C1 segment of cervical spinal cord (tissue), 14 donors: ENCODE measurements at regions not wholly inside any gene's neighbourhood (a gene's known extent, or its start where the extent isn't known, plus 50 kb on each side); places are given as distances from the start of the nearest gene placed in this dataset.

ENCODE experiments used
- DNase-seq, 14 donors: peaks; one replicate each; lab custom pipeline; 2025; lab: John Stamatoyannopoulos, UW

DNA sequence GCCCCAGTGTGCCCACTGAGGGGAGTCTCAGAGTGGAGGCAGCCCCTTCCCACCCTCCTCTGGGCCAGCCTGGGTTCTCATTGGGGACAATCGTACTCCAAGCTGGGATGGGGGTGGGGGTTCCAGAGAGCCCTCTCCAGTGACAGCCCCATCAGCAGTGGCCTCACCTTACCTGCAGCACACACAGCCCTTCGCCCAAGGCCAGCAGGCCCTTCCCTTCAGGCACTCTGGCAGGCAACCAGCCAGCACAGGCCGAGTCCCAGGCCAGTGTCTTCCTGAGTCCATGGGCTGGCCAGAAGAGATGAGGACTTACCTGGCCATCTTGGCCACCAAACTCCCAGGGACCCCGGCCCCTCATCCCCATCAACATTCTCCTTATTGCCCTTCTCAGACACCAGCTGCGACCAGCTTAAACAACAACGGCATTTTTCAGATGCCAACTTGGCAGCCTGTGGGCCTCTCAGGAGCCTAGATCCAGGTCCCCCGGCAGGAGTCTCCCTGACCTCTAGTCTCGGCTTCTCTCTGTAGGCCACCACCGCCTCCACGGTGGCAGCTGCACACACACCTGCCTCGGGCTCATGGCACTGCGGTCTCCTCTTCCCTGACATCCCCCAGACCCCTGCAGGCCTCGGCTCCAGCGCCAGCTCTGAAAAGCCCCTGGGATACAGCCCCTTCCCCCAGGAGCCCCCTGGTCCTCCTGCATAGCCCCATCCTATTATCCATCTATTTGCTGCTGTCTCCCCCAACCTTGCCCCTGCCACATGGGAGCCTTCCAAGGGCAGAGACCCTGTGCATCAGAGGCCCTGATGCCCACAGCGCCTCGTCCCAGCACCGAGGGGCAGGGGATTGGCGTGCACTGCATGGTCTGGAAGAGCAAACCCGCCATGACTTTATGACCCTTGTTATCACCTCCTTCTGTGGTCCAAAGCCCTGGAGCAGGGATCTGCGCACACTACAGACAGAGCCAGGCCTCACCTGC is 111.2 kb upstream of the FGF3 start:
- no peak for DNase-seq

GRCh38 chr11:69931060-69931910 is 112.1 kb upstream of the FGF3 start:
- no peak for DNase-seq

DNA sequence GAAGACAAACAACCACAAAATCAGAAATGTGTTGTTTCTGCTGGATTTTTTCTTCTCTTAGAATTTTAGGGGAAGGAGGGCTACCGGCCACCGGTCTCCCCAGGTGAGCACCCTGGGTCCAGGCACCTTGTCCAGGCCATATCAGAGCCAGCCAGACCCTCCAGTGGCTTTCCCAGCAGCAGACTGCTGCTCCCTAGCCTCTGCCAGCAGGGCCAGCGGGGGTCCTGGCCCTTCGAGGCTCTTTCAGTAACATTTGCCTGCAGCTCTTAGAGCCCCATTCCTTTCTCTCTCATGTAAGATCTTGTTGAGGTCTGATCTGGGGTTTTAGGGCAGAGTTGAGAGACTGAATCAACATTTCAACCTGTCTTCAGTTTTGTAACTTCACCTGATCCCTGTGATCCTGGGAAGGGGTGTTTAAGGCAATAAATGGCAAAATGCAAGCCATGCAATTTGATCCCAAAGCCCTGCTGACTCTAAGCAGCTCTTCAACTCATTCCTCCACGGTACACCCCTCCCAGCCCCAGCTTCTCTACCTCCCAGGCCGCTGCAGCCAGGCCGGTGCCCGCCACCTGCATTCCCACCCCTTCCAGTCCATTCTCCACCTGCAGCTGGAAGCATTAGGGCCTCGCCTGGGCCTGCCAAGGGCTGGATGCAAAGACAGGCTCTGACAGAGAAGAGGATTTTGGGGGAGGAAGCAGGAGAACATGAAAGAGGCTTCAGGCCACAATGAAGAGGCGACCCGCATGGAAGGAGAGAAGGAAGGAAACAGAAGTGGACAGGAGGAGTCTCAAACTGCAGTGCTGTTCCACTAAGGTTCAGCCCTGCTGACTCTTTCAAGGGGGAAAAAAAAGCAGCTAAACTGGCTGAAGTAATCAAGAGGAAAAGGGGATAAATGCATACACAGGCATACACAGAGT is 113.0 kb upstream of the FGF3 start:
- no peak for DNase-seq

GRCh38 chr11:69934861-69935494 is 115.8 kb upstream of the FGF3 start:
- no peak for DNase-seq

DNA sequence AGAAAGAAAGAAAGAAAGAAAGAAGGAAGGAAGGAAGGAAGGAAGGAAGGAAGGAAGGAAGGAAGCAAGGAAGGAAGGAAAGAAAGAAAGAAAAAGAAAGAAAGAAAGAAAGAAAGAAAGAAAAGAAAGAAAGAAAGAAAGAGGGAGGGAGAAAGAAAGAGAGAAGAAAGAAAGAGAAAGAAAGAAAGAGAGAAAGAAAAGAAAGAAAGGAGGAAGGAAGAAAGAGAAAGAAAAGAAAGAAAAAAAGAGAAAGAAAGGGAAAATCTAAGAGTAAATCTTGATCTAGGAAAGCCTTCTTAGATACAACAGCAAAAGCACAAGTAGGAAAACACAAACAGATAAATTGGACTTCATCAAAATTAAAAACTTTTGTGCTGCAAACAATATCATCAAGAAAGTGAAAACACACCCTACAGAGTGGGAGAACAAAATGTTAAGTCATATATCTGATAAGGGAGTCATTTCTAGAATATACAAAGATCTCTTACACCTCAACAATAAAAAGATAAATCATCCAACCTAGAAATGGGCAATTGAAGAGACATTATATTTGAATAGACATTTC is 116.8 kb upstream of the FGF3 start:
- DNase-seq: no peak

GRCh38 chr11:69936771-69937170 is 117.6 kb upstream of the FGF3 start:
- no peak for DNase-seq

GRCh38 chr11:69938206-69938605 is 119.0 kb upstream of the FGF3 start:
- no peak for DNase-seq

DNA sequence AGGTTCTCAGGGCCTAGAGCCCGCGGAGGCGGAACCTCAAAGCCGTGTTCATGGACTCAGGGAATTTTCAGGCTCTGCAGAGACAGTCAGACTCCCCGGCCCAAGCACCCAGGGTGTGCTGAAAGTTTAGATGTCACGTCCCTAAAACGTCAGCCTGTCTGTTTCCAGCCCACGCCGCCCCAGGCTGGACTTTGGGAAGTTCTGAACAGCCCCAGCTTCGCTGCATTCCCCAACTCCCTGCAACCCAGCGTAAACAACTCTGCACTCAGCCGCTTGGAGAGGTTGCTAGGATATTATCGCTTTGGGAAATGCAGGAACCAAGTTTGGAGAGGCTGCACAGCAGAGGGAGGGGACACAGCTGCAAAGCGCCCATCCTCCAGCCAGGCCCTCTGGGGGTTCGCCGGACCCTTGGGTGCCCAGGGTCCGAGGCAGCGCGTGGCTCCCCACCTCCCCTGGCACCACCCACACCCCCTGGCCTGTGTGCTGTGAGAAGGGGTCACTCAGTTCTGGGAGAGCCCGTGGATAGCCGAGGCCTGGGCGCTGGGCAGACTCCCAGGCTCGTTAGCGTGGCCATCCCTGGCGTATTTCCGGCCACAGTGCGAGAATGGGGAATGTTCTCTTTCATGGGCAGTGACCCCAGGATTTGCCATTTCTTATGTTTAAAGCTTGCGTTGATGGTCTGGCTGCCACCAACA is 120.5 kb upstream of the FGF3 start:
- no peak for DNase-seq

GRCh38 chr11:69940246-69940610 is 121.0 kb upstream of the FGF3 start:
- no peak for DNase-seq

GRCh38 chr11:69941546-69942332 is 122.5 kb upstream of the FGF3 start:
- DNase-seq: no peak

GRCh38 chr11:69942333-69942820 is 123.2 kb upstream of the FGF3 start:
- no peak for DNase-seq

- DNase-seq: no peak
Measured at GRCh38 chr11:69943066-69943465, 123.8 kb upstream of the FGF3 start.

DNA sequence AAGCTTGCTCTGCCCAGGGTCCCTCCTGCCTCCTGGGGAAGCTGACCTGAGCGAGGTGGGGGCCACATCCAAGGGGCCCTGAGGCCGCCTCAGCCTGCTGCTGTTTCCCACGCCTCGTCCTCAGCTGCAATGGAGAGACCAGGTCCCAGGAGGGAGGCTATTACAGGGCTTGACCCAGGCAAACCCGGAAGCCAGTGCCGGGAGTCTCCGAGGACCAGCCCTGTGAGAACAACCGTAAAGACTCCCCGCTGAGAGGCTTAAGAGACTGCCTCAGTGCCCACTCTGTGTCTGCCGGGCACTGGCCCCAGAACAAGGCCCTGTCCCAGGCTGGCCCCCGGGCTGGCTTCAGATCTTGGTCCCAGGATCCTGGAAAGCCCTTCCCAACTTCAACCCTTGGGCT is 124.3 kb upstream of the FGF3 start:
- no peak for DNase-seq

GRCh38 chr11:69944146-69944795 is 125.1 kb upstream of the FGF3 start:
- DNase-seq: no peak

GRCh38 chr11:69945157-69945556 is 125.9 kb upstream of the FGF3 start:
- no peak for DNase-seq

DNA sequence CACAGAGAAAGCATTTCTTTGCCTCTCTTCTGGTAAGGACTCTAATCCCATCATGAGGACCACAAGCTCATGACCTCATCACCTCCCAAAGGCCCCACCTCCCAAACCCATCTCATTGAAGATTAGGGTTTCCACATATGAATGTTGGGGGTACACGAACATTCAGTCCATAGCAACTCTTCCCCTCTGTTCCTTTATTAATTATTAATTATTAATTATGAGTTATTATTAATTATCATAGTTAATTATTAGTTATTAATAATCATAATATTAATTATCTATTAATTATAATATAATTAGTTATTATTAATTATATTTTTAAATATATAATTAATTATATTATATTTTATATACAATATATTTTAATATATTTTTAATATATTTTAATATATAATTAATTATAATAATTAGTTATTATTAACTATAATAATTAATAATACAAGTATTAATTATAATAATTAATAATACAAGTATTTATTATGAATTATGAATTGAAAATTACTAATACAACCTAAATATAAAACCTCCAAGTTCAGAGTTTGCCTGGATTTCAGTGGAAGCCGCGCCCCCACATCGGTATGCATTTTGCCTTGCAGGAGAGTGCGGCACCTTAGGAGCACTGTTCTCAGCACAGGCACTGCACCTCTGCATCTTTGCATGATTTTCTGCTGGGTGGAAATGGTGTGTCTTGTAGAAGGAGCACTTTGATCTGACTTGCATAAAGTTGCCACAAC is 128.0 kb upstream of the FGF3 start:
- no peak for DNase-seq

DNA sequence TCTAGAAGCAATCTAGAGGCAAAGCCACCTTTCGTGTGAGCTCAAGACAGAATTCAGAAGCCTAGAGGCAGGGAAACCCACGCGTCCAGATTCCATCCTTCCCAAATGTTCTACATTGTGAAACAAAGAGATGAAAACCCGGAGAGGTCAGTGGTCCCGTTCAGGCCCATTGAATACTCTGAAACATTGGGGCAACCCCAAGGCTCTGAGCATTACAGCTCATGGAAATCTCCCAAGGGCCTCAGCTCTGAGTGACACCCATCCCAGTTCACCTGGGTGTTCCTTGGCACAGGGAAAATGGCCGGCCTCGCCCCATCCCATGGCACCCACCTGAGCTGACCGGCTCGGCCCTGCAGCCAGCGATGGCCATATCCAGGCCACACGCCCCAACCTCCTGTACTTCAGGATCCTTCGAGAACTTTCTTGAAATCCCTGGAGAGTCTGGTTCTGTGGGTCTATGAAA is 128.6 kb upstream of the FGF3 start:
- DNase-seq: no peak
